IMR-90 (cell line): ENCODE measurements at regions not wholly inside any gene's neighbourhood (a gene's known extent, or its start where the extent isn't known, plus 50 kb on each side); places are given as distances from the start of the nearest gene placed in this dataset.

Source experiments
- BHLHE40 ChIP-seq: fragments of 150-350 bp; IDR thresholded peaks from 2 replicates; pipeline ENCODE4 v1.6.1; 2016; ENCODE audit warnings: mild to moderate bottlenecking, low read depth, low read length
- CEBPB ChIP-seq: IDR thresholded peaks from 2 replicates; pipeline ENCODE4 v1.6.1; 2012; ENCODE audit warnings: low read depth, low read length, improper control_type of control experiment
- CHD1 ChIP-seq: IDR thresholded peaks from 2 replicates; pipeline ENCODE4 v1.6.1; 2012; ENCODE audit warnings: low read depth, low read length, improper control_type of control experiment
- CTCF ChIP-seq: conservative IDR thresholded peaks from 2 replicates; pipeline ENCODE4 v1.5.1; 2012; ENCODE audit warnings: mild to moderate bottlenecking, low read depth, low read length, improper control_type of control experiment
- MAZ ChIP-seq: IDR thresholded peaks from 2 replicates; pipeline ENCODE4 v1.6.1; 2012; ENCODE audit warnings: low read depth, mild to moderate bottlenecking, low read length, improper control_type of control experiment, moderate library complexity, borderline replicate concordance
- POLR2A ChIP-seq: IDR thresholded peaks from 2 replicates; pipeline ENCODE4 v1.6.1; 2012; ENCODE audit warnings: mild to moderate bottlenecking, low read depth, low read length
- RAD21 ChIP-seq: IDR thresholded peaks from 2 replicates; pipeline ENCODE4 v1.6.1; 2012; ENCODE audit warnings: low read length, improper control_type of control experiment
- RFX5 ChIP-seq: IDR thresholded peaks from 2 replicates; pipeline ENCODE4 v1.8.0; 2012; ENCODE audit warnings: low read depth, mild to moderate bottlenecking, low read length, moderate library complexity
- TF ChIP-seq, protein P1 (sequence below): fragments of 150-350 bp; IDR thresholded peaks from 2 replicates; pipeline ENCODE4 v1.6.1; 2017; ENCODE audit warnings: mild to moderate bottlenecking, antibody characterized with exemption, low read length, low read depth

GRCh38 chr1:208438112-208438699, 194.0 kb upstream of the PLXNA2 start:
- no peak for TF ChIP-seq CTCF
- TF ChIP-seq MAZ: no peak
- no peak for TF ChIP-seq POLR2A
- no peak for TF ChIP-seq RFX5
- TF ChIP-seq CEBPB: no peak
- TF ChIP-seq, protein P1, sequence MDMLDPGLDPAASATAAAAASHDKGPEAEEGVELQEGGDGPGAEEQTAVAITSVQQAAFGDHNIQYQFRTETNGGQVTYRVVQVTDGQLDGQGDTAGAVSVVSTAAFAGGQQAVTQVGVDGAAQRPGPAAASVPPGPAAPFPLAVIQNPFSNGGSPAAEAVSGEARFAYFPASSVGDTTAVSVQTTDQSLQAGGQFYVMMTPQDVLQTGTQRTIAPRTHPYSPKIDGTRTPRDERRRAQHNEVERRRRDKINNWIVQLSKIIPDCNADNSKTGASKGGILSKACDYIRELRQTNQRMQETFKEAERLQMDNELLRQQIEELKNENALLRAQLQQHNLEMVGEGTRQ: no peak
- no peak for TF ChIP-seq BHLHE40
- TF ChIP-seq RAD21: no peak
- TF ChIP-seq CHD1: no peak
